Right lobe of liver (tissue), 6 donors: ENCODE measurements at regions not wholly inside any gene's neighbourhood (a gene's known extent, or its start where the extent isn't known, plus 50 kb on each side); places are given as distances from the start of the nearest gene placed in this dataset.

Source experiments
- ATAC-seq, 4 donors: fragments of 200-7000 bp; cut with Tn5 transposase; one replicate each; pipeline ENCODE4 v1.9.1; 2020; ENCODE audit warnings: mild to moderate bottlenecking in 4 of 4, moderate library complexity in 4 of 4
- DNase-seq, 3 donors: peaks; one replicate each; pipeline ENCODE4 v3.0.0-alpha.2; 2020
- H3K27ac ChIP-seq, 3 donors: fragments of 200-600 bp; one replicate each; pipeline ENCODE4 v1.8.0; 2022
- H3K27me3 ChIP-seq, 2 donors: fragments of 200-600 bp; one replicate each; pipeline ENCODE4 v1.8.0; 2022
- H3K36me3 ChIP-seq, 4 donors: fragments of 200-600 bp; sonication (generic) in 1 of 4; one replicate each; pipeline versions ENCODE4 v1.5.1 to v1.8.0; 2017 to 2022; ENCODE audit warnings: control low read depth in 1 of 4
- H3K4me1 ChIP-seq, 4 donors: fragments of 200-600 bp; sonication (generic) in 1 of 4; one replicate each; pipeline versions ENCODE4 v1.5.1 to v1.8.0; 2017 to 2022; ENCODE audit warnings: control low read depth in 1 of 4
- H3K4me3 ChIP-seq, 3 donors: fragments of 200-600 bp; one replicate each; pipeline ENCODE4 v1.8.0; 2022
- H3K9me3 ChIP-seq, 4 donors: fragments of 200-600 bp; sonication (generic) in 1 of 4; one replicate each; pipeline versions ENCODE4 v1.5.1 to v1.8.0; 2017 to 2022; ENCODE audit warnings: control low read depth in 1 of 4
- POLR2A ChIP-seq: fragments of 450-650 bp; IDR thresholded peaks from one replicate; pipeline ENCODE4 v1.6.1; 2017; ENCODE audit warnings: antibody characterized with exemption, mild to moderate bottlenecking
- WGBS: methylation state at CpG from one replicate; pipeline ENCODE4 v1.1.6; 2018; ENCODE audit warnings: low coverage, low lambda C conversion rate; ENCODE audit not compliant: insufficient coverage; ENCODE audit errors: missing lambda C conversion rate; 5-methylcytosine and 5-hydroxymethylcytosine counted together
- intact Hi-C, 2 donors: fragments of 100-400 bp; cut with DNase I; formaldehyde crosslinking; loops; one replicate each; pipeline versions ENCODE4 v1.11.2 to v1.14.1; 2022
- TF ChIP-seq, protein P1 (sequence below), 4 donors: fragments of 200-600 bp in 3 of 4; fragments of 450-650 bp in 1 of 4; IDR thresholded peaks; one replicate each; pipeline versions ENCODE4 v1.5.1 to v1.8.0; 2016 to 2022; ENCODE audit warnings: antibody characterized with exemption in 4 of 4, mild to moderate bottlenecking in 2 of 4
- donor health status: DM: no; HTN: yes; CAD: no.
- donor health status: DM: no; HTN: no; CAD: no.
- donor health status: DM: no; HTN: no; CAD: no.
- donor health status: DM: no; HTN: yes; CAD: no.
- donor health status: DM: no; HTN: yes; CAD: no.

DNA sequence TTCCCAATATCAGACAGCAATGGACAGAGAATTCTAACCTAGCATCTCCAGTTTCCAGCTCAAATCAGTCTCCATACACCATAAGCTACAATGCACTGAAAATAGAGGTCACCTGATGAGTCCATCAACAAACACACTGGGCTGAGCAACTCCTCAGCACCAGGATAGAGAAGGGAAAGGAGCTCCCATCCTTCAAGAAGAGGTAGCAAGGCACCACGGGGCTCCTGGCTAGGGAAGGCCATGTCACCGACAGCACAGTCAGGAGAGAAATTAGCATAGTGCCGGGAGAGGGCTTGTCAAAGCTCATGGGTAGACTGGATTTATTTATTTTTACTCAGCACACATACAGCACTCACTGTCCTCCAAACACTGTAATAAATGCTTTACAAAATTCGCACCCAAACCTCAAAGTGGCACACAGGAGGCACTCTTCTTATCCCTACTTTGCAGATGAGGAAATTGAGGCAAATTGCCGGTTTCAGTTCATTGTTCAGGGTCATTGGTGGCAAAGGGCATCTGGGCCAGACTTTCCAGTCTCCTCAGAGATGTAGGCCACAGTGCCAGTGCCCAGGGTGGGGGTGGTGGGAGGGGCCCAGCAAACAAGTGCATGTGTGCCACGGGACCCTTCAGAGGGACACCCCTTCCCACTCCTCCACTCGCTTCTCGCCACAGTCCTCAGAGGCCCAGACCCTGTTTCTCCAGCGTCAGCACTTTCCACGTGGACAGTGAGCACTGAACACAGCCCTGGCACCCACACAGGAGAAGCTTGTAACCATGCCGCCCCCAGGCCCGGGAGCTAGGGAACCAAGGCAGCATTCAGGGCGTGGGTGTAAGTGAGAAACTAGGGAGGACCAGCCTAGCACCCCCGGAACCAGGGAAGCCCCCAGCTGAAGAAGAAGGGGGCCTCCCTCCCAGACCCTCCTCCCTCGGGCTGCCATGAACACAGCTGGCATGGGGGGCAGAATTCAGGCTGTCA lies 1417.4 kb downstream of the TBC1D22A start:
- no peak for DNase-seq
- Histone ChIP-seq H3K27me3 (no peaks in the 10 kb centered on the region), H3K36me3 (no peaks in the 10 kb centered on the region), H3K9me3 (no peaks in the 10 kb centered on the region), H3K4me3 (no peak overlapping the region), H3K4me1 (no peaks in the 10 kb centered on the region), H3K27ac (no peak overlapping the region)
- intact Hi-C loops: no loop called here
- WGBS: 49% methylated on average over 6 of the region's 15 CpGs
- TF ChIP-seq POLR2A: no peak
- TF ChIP-seq, protein P1, sequence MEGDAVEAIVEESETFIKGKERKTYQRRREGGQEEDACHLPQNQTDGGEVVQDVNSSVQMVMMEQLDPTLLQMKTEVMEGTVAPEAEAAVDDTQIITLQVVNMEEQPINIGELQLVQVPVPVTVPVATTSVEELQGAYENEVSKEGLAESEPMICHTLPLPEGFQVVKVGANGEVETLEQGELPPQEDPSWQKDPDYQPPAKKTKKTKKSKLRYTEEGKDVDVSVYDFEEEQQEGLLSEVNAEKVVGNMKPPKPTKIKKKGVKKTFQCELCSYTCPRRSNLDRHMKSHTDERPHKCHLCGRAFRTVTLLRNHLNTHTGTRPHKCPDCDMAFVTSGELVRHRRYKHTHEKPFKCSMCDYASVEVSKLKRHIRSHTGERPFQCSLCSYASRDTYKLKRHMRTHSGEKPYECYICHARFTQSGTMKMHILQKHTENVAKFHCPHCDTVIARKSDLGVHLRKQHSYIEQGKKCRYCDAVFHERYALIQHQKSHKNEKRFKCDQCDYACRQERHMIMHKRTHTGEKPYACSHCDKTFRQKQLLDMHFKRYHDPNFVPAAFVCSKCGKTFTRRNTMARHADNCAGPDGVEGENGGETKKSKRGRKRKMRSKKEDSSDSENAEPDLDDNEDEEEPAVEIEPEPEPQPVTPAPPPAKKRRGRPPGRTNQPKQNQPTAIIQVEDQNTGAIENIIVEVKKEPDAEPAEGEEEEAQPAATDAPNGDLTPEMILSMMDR (IDR thresholded peaks at IDR 0.05): no peak
- no peak for ATAC-seq

DNA sequence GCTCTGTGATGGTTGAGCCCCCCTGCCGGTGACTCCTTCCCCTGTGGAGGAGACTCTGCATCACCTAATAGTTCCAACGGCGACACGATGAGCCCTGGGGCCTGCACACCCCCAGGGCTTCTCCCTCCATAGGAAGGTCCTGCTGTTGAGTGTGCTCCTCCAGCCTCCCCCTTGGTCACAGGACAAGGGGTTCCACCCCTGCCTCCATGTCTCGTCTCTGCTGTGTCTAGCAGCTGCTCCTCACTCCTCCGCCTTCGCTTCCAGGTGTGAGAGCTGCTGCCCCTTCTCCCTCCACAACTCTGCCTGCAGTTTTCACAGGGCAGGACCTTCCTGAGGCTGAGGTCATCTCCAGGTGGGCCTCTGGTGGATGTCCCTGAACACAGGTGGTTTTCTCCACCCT lies 1416.1 kb downstream of the TBC1D22A start:
- no peaks in the 10 kb centered on the region for H3K9me3 ChIP-seq
- intact Hi-C loops: no loop called here
- WGBS: 79% methylated on average over 3 of the region's 7 CpGs
- no peak for DNase-seq
- H3K4me1 ChIP-seq: no peaks in the 10 kb centered on the region
- no peak for ATAC-seq
- TF ChIP-seq, protein P1 (IDR thresholded peaks at IDR 0.05): no peak
- no peak for TF ChIP-seq POLR2A
- no peaks in the 10 kb centered on the region for H3K27me3 ChIP-seq
- H3K4me3 ChIP-seq: no peak overlapping the region
- no peaks in the 10 kb centered on the region for H3K36me3 ChIP-seq
- no peak overlapping the region for H3K27ac ChIP-seq

DNA sequence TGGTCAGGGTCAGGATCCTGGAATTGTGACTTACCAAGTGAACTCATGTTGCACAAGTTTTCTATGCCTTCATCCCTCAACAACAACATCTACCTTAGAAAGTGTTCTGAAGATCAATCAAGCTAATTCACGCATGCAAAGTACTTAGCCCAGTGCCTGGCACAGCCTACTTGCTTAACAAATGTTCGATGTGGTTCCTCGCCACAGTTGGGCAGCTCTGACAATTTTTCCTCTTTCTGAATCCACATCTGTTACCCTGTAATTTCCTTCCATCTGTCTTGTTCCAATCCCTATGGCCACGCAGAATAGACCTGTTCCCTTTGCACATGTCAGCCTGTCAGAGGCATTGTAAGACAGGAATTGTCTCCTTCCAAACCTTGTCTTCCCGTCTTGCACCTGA lies 1415.2 kb downstream of the TBC1D22A start:
- intact Hi-C loops: no loop called here
- 42% methylated on average over 4 of the region's 5 CpGs for WGBS
- no peak for DNase-seq

DNA sequence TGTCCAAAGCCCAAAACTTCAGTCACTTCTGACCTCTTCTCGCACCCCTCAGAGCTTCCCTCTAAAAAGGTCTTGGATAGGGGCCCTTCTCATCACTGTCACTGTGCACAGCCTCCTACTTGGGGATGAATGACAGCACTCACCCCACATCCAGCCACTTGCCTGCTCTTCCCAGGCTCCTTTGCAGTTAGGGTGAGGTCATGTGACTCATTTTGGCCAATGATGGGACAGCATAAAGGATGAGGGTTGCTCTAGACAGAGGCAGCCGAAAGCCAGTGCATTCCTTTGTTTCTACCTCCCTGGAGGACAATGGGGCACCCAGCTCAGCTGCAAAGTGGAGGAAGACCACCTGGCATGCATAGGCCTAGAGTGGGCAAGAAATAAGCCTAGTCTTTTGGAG lies 1413.3 kb downstream of the TBC1D22A start:
- WGBS: 80% methylated on average over 1 of the region's 2 CpGs
- intact Hi-C loops: no loop called here

More for the DNA sequence above, 1415.2 kb downstream of the TBC1D22A start:
- ATAC-seq: no peak
- no peaks in the 10 kb centered on the region for H3K4me1 ChIP-seq
- TF ChIP-seq POLR2A: no peak
- TF ChIP-seq, protein P1 (IDR thresholded peaks at IDR 0.05): no peak
- H3K9me3 ChIP-seq: no peaks in the 10 kb centered on the region
- no peak overlapping the region for H3K4me3 ChIP-seq
- H3K27ac ChIP-seq: no peak overlapping the region
- no peaks in the 10 kb centered on the region for H3K36me3 ChIP-seq
- H3K27me3 ChIP-seq: no peaks in the 10 kb centered on the region

More for the DNA sequence above, 1413.3 kb downstream of the TBC1D22A start:
- DNase-seq (no peak), ATAC-seq (no peak)
- no peak for TF ChIP-seq POLR2A
- TF ChIP-seq, protein P1 (IDR thresholded peaks at IDR 0.05): no peak
- H3K4me1 ChIP-seq: no peaks in the 10 kb centered on the region
- H3K27me3 ChIP-seq: no peaks in the 10 kb centered on the region
- H3K36me3 ChIP-seq: no peaks in the 10 kb centered on the region
- H3K4me3 ChIP-seq: no peak overlapping the region
- no peaks in the 10 kb centered on the region for H3K9me3 ChIP-seq
- no peak overlapping the region for H3K27ac ChIP-seq
